22Rv1 (cell line): ENCODE measurements at regions not wholly inside any gene's neighbourhood (a gene's known extent, or its start where the extent isn't known, plus 50 kb on each side); places are given as distances from the start of the nearest gene placed in this dataset.

Experiments used
- H3K27ac ChIP-seq: fragments of 450-650 bp; 2 replicates; pipeline ENCODE4 v1.5.1; 2017
- ZFX ChIP-seq: fragments of 450-650 bp; IDR thresholded peaks from 2 replicates; pipeline ENCODE4 v1.6.1; 2017; ENCODE audit warnings: antibody characterized with exemption, borderline replicate concordance
- TF ChIP-seq, protein P1 (sequence below): fragments of 450-650 bp; IDR thresholded peaks from 2 replicates; pipeline ENCODE4 v1.5.1; 2017; ENCODE audit warnings: mild to moderate bottlenecking

DNA sequence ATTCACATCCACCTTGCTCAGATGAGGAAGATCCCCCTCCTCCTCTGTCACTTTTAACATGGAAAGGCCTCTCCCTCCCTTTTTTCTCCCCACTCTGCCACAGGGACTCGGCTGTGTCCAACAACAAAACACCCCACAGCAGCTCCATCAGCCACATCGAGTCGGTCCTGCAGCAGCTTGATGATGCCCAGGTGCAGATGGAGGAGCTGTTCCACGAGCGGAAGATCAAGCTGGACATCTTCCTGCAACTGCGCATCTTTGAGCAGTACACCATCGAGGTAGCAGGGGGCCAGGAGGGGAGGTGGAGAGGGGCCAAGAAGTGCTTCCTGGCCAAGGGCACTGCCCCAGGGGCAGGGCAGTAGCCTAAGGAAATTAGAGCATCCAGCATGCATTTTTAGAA, 331.7 kb upstream of the UMPS start:
- no peak overlapping the region for H3K27ac ChIP-seq
- TF ChIP-seq ZFX = no peak
- TF ChIP-seq, protein P1, sequence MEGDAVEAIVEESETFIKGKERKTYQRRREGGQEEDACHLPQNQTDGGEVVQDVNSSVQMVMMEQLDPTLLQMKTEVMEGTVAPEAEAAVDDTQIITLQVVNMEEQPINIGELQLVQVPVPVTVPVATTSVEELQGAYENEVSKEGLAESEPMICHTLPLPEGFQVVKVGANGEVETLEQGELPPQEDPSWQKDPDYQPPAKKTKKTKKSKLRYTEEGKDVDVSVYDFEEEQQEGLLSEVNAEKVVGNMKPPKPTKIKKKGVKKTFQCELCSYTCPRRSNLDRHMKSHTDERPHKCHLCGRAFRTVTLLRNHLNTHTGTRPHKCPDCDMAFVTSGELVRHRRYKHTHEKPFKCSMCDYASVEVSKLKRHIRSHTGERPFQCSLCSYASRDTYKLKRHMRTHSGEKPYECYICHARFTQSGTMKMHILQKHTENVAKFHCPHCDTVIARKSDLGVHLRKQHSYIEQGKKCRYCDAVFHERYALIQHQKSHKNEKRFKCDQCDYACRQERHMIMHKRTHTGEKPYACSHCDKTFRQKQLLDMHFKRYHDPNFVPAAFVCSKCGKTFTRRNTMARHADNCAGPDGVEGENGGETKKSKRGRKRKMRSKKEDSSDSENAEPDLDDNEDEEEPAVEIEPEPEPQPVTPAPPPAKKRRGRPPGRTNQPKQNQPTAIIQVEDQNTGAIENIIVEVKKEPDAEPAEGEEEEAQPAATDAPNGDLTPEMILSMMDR = no peak

DNA sequence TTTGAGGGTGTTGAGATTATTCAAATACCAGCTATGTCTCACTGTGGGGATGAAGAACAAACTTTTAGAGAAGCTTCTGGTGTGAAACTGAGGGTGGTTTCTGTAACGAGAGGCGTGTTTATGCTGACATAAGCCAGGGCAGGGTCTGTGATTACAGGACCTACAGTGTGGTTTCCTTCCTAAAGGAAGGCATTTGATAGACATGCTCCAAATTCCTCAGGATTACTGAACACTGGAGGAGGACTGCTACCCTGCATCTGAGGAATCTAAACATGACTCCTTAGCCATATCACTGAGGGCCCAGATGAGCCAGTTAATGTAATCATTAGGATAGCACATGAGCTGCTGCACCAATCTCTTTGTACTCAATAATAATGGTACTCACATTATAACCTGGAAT, 328.4 kb upstream of the UMPS start:
- no peak overlapping the region for H3K27ac ChIP-seq
- TF ChIP-seq, protein P1 = no peak
- TF ChIP-seq ZFX = no peak

DNA sequence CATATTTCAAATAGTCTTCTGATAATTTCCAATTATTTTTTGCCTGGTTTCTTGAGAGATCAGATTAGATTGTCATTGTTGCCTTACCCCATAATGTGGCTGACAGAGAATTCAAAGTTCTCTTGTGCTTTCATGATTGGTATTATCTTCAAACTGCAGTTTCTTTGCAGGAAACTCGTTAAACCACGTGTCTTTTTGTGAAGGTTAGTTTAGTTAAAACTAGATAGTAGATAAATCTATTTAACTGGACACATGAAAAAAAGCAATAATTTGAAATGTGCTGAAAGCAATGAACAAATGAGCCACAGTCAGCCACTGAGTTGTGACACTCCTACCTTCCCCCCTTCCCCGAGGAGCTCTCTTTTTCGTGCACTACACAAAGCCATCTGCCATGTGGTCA, 327.5 kb upstream of the UMPS start:
- TF ChIP-seq, protein P1 = no peak
- TF ChIP-seq ZFX = no peak
- no peak overlapping the region for H3K27ac ChIP-seq

DNA sequence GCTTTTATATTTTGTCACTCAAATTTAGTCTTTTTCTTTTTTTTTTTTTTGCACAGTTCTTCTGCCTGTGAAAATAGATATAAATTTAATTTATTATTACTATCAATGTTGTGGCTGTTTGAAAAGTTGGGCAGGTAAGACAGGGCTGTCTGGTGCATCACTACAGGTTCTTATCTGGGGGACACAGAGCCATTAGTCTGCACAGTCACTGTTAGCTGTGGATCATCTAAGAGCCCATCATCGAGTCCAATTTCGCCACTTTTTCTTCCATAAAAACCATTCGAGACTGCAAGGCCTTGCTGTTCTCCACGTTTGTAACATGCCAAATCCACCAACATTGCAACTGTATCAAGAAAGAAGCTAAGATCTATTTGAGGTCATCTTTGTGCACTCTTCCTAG, 325.6 kb upstream of the UMPS start:
- no peak overlapping the region for H3K27ac ChIP-seq
- no peak for TF ChIP-seq ZFX
- TF ChIP-seq, protein P1 = no peak

DNA sequence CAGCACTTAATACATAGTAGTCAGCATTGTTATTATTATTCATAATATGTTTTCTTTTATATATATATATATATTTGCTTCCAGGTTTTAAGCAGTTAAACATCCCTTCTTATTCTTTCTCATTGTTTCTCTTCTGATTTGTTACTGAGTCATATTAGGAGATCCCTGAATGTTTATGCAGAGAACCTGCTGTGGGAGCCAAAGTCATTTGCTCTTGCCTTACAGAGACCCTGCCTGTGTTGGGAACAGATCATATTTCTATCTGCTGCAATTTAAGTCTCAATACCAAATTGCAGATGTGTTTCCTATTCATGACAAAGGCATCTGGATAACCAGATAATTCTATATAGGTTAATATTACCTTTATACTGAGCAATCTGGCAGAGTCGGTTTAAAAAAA, 323.0 kb upstream of the UMPS start:
- TF ChIP-seq ZFX = no peak
- TF ChIP-seq, protein P1 = no peak
- no peak overlapping the region for H3K27ac ChIP-seq

DNA sequence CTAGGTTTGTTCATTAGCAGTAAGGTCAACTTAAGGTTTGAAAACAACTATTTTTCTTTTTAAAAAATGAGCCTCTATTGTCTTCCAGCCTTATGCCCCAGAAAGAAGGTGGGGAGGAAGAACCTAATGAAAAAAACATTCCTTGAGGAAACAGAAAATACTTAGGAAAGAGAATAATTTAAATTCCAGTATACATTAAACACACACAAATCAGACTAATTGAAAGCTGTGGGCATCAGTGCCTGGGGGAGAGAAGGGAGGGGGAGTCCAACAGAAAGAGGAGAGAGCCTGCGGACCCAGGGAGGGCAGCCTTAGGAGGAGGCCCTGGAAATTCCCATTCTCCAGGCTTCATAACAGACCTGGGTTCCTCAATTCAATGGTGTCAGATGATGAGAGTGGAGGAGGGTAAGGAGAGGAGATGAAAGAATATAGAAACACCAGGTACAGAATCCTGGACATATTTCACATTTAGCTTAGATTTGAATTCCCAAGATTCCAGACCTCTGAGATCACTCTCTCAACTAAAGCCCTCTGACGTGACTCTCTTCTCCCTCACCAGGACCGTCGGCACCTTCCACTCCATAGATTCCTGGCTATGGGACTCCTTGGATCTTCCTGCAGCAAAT, 320.5 kb upstream of the UMPS start:
- TF ChIP-seq, protein P1 = no peak
- TF ChIP-seq ZFX = no peak
- no peak overlapping the region for H3K27ac ChIP-seq

DNA sequence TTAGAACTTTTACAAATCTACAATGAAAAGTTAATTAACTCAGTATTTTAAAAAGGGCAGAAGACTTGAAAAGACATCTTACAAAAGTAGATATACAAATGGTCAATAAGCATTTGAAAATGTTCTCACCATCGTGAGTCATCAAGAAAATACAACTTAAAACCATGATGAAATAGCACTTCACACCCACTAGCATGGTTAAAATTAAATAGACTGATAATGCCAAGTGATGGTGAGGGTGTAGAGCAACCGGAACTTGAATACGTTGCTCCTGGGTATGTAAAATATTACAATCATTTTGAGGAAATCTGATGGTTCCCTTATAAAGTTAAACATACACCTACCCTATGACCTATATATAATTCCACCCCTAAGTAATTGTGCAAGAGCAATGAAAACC, 319.8 kb upstream of the UMPS start:
- TF ChIP-seq, protein P1 = no peak
- TF ChIP-seq ZFX = no peak
- H3K27ac ChIP-seq = no peak overlapping the region
